ENCODE measurements at regions not wholly inside any gene's neighbourhood (a gene's known extent, or its start where the extent isn't known, plus 50 kb on each side); places are given as distances from the start of the nearest gene placed in this dataset.
A peak's percentile ranks its signal among the peaks of the same experiment; 100 is the strongest.

DNA sequence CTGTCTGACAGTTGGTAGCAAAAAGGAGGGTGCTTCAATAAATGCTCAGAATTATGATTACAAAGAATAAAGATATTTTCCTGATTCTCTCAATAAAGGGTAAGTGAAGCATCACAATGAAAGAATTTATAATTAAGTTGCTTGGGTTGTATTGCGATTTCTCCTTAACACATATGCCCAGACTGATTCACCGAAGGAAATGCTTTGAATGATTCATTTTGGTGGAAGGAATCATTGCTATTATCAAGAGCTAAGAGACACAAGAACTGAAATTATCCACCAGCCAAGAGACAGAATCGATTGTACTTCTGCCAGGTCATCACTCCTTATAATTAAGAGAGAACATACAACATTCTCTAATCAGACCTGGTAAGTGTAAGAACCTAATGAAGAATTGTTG, 301.4 kb downstream of the NR4A2 start:
- TF ChIP-seq EZH2 (IDR thresholded peaks at IDR 0.05; ENCODE audit: low read length, missing control alignments) = no peak
- TF ChIP-seq, protein P1, sequence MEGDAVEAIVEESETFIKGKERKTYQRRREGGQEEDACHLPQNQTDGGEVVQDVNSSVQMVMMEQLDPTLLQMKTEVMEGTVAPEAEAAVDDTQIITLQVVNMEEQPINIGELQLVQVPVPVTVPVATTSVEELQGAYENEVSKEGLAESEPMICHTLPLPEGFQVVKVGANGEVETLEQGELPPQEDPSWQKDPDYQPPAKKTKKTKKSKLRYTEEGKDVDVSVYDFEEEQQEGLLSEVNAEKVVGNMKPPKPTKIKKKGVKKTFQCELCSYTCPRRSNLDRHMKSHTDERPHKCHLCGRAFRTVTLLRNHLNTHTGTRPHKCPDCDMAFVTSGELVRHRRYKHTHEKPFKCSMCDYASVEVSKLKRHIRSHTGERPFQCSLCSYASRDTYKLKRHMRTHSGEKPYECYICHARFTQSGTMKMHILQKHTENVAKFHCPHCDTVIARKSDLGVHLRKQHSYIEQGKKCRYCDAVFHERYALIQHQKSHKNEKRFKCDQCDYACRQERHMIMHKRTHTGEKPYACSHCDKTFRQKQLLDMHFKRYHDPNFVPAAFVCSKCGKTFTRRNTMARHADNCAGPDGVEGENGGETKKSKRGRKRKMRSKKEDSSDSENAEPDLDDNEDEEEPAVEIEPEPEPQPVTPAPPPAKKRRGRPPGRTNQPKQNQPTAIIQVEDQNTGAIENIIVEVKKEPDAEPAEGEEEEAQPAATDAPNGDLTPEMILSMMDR (conservative IDR thresholded peaks at IDR 0.05 in 1 of 2, IDR thresholded peaks at IDR 0.05 in 1 of 2; ENCODE audit: low read depth in 1 of 2, low read length in 2 of 2) = no peak
- no peak overlapping the region for H3K27ac ChIP-seq (ENCODE audit: insufficient read depth, low read length)
- H3K4me1 ChIP-seq (ENCODE audit: control insufficient read depth, extremely low read depth, insufficient read depth, low read length) = no peaks in the 10 kb centered on the region

DNA sequence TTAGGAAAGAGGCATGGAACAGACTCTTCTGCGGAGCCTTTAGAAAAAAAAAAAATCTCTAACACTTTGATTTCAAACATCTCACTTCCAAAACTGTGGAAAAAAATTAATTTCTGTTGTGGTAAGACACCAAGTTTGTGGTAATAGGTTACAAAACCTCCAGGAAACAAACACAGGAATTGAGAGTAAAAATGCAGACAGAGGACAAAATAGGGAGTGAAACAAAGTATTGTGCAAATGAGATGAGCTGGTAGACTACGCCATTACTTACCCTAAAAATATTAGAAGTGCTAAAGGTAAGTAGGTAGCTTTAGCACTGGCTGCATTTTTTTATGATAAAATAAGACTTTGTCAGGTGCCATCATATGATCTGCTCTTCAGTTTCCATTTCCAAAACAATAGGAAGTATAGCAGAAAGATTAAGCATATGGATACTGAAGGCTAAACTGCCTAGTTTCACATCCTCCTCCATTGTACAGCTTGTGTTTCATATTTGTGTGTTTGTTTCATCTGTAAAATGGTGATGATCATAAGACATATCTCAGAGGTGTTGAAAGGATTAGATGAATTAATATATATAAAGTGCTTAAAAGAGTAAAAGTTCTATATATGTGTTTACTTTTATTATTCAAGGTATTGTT, 309.2 kb downstream of the NR4A2 start:
- H3K9ac ChIP-seq (ENCODE audit: insufficient read depth, low read length) = no peak overlapping the region
- no peak overlapping the region for H2AFZ ChIP-seq (ENCODE audit: low read length)
- no peak overlapping the region for H3K4me2 ChIP-seq (ENCODE audit: extremely low read depth, insufficient read depth, low read length)
- no peak overlapping the region for H3K4me3 ChIP-seq (replicated peaks in 1 of 4; ENCODE audit: control extremely low read depth in 1 of 4, insufficient read depth in 1 of 4, low read depth in 3 of 4, low read length in 4 of 4)
- H3K9me3 ChIP-seq (ENCODE audit: control insufficient read depth, insufficient read depth, low read depth, low read length) = no peaks in the 10 kb centered on the region
- H3K36me3 ChIP-seq (ENCODE audit: control insufficient read depth, insufficient read depth, low read length) = no peaks in the 10 kb centered on the region
- no peak overlapping the region for H3K27ac ChIP-seq (ENCODE audit: insufficient read depth, low read length)
- no peaks in the 10 kb centered on the region for H4K20me1 ChIP-seq (ENCODE audit: control insufficient read depth, extremely low read depth, insufficient read depth, low read length)
- no peak for DNase-seq (ENCODE audit: low read depth in 2 of 2)
- no peaks in the 10 kb centered on the region for H3K4me1 ChIP-seq (ENCODE audit: control insufficient read depth, extremely low read depth, insufficient read depth, low read length)
- TF ChIP-seq, protein P1 (conservative IDR thresholded peaks at IDR 0.05 in 1 of 2, IDR thresholded peaks at IDR 0.05 in 1 of 2; ENCODE audit: low read depth in 1 of 2, low read length in 2 of 2) = no peak
- TF ChIP-seq EZH2 (IDR thresholded peaks at IDR 0.05; ENCODE audit: low read length, missing control alignments) = no peak
- no peaks in the 10 kb centered on the region for H3K27me3 ChIP-seq (ENCODE audit: control insufficient read depth, insufficient read depth, low read length)
- H3K79me2 ChIP-seq (ENCODE audit: control insufficient read depth, insufficient read depth, low read length) = no peaks in the 10 kb centered on the region

More for the DNA sequence above, 301.4 kb downstream of the NR4A2 start:
- Histone ChIP-seq H3K27me3 (ENCODE audit: control insufficient read depth, insufficient read depth, low read length) (no peaks in the 10 kb centered on the region), H3K36me3 (ENCODE audit: control insufficient read depth, insufficient read depth, low read length) (no peaks in the 10 kb centered on the region), H3K4me2 (ENCODE audit: extremely low read depth, insufficient read depth, low read length) (no peak overlapping the region), H4K20me1 (ENCODE audit: control insufficient read depth, extremely low read depth, insufficient read depth, low read length) (no peaks in the 10 kb centered on the region), H3K4me3 (replicated peaks in 1 of 4; ENCODE audit: control extremely low read depth in 1 of 4, insufficient read depth in 1 of 4, low read depth in 3 of 4, low read length in 4 of 4) (no peak overlapping the region), H3K9ac (ENCODE audit: insufficient read depth, low read length) (no peak overlapping the region), H3K79me2 (ENCODE audit: control insufficient read depth, insufficient read depth, low read length) (no peaks in the 10 kb centered on the region), H2AFZ (ENCODE audit: low read length) (no peak overlapping the region), H3K9me3 (ENCODE audit: control insufficient read depth, insufficient read depth, low read depth, low read length) (no peaks in the 10 kb centered on the region)
- DNase-seq (ENCODE audit: low read depth in 2 of 2) = peak in 1 of 2 donors; percentile 12

DNA sequence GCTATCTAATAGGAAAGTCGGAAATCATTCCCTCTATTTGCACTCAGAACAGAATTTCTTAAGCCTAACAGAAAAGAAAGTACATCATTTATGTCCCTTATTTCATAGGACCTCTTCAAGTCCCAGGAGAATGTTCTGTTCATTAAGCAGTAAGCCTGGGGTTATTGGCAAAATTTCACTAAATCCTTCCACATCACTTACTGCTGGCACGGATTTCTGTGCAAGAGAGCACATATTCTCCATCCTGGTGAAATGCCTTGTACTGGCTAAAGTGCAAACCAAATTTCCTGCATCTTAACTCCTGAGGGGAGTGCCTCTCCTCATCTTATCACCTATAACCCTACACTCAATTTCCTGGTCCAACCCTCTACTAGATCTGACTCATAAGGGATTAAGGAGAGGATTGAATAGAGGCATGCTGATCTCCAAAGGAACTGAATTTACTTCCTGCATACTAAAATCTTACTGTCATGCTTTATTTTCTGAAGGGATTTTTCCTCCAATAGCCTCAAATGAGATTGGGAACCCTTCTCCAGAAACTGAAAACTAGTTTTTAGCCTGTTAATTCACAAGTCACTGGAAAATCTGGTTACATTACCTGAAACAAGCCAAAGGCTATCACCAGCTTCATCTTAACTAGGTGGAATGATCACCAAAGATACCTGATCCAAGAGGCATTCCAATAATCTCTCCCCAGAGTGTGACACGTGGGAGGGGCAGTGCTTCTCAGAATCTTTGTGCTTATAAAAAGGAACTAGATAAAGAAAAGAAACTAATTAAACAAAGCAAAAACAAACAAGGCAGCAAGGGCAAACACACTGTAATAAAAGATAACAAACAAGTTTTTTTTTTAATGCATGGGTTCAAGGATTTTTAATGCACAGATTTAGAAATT, 311.1 kb downstream of the NR4A2 start:
- H3K4me1 ChIP-seq (ENCODE audit: control insufficient read depth, extremely low read depth, insufficient read depth, low read length) = no peaks in the 10 kb centered on the region
- H3K9me3 ChIP-seq (ENCODE audit: control insufficient read depth, insufficient read depth, low read depth, low read length) = no peaks in the 10 kb centered on the region
- H4K20me1 ChIP-seq (ENCODE audit: control insufficient read depth, extremely low read depth, insufficient read depth, low read length) = no peaks in the 10 kb centered on the region
- H3K36me3 ChIP-seq (ENCODE audit: control insufficient read depth, insufficient read depth, low read length) = no peaks in the 10 kb centered on the region
- no peak overlapping the region for H2AFZ ChIP-seq (ENCODE audit: low read length)
- no peak for TF ChIP-seq EZH2 (IDR thresholded peaks at IDR 0.05; ENCODE audit: low read length, missing control alignments)
- TF ChIP-seq, protein P1 (conservative IDR thresholded peaks at IDR 0.05 in 1 of 2, IDR thresholded peaks at IDR 0.05 in 1 of 2; ENCODE audit: low read depth in 1 of 2, low read length in 2 of 2) = no peak
- no peak for DNase-seq (ENCODE audit: low read depth in 2 of 2)
- H3K79me2 ChIP-seq (ENCODE audit: control insufficient read depth, insufficient read depth, low read length) = no peaks in the 10 kb centered on the region
- no peak overlapping the region for H3K27ac ChIP-seq (ENCODE audit: insufficient read depth, low read length)
- no peak overlapping the region for H3K4me3 ChIP-seq (replicated peaks in 1 of 4; ENCODE audit: control extremely low read depth in 1 of 4, insufficient read depth in 1 of 4, low read depth in 3 of 4, low read length in 4 of 4)
- no peak overlapping the region for H3K4me2 ChIP-seq (ENCODE audit: extremely low read depth, insufficient read depth, low read length)
- H3K27me3 ChIP-seq (ENCODE audit: control insufficient read depth, insufficient read depth, low read length) = no peaks in the 10 kb centered on the region
- H3K9ac ChIP-seq (ENCODE audit: insufficient read depth, low read length) = no peak overlapping the region

Measured in fibroblast of lung (primary cell).